ENCODE measurements at regions not wholly inside any gene's neighbourhood (a gene's known extent, or its start where the extent isn't known, plus 50 kb on each side); places are given as distances from the start of the nearest gene placed in this dataset.

- no peaks in the 10 kb centered on the region for H3K27me3 ChIP-seq (ENCODE audit: control insufficient read depth, insufficient read depth, low read length)
- TF ChIP-seq, protein P1, sequence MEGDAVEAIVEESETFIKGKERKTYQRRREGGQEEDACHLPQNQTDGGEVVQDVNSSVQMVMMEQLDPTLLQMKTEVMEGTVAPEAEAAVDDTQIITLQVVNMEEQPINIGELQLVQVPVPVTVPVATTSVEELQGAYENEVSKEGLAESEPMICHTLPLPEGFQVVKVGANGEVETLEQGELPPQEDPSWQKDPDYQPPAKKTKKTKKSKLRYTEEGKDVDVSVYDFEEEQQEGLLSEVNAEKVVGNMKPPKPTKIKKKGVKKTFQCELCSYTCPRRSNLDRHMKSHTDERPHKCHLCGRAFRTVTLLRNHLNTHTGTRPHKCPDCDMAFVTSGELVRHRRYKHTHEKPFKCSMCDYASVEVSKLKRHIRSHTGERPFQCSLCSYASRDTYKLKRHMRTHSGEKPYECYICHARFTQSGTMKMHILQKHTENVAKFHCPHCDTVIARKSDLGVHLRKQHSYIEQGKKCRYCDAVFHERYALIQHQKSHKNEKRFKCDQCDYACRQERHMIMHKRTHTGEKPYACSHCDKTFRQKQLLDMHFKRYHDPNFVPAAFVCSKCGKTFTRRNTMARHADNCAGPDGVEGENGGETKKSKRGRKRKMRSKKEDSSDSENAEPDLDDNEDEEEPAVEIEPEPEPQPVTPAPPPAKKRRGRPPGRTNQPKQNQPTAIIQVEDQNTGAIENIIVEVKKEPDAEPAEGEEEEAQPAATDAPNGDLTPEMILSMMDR (IDR thresholded peaks at IDR 0.05; ENCODE audit: insufficient read depth, low read depth, low read length), result no peak
- DNase-seq (ENCODE audit: low read depth), result no peak
- POLR2A ChIA-PET, result no interaction called here
- CTCF ChIA-PET, result no interaction called here
- no peaks in the 10 kb centered on the region for H3K36me3 ChIP-seq (ENCODE audit: control insufficient read depth, insufficient read depth, low read length)
- no peak overlapping the region for H3K4me3 ChIP-seq (ENCODE audit: low read depth, low read length)
These were observed 93.8 kb upstream of the SLC4A7 start for GRCh38 chr3:27578032-27578431.

- TF ChIP-seq, protein P1 (IDR thresholded peaks at IDR 0.05; ENCODE audit: insufficient read depth, low read depth, low read length), result no peak
- no peak overlapping the region for H3K4me3 ChIP-seq (ENCODE audit: low read depth, low read length)
- ChIA-PET POLR2A (no interaction called here), CTCF (no interaction called here)
- no peaks in the 10 kb centered on the region for H3K36me3 ChIP-seq (ENCODE audit: control insufficient read depth, insufficient read depth, low read length)
- no peak for DNase-seq (ENCODE audit: low read depth)
- H3K27me3 ChIP-seq (ENCODE audit: control insufficient read depth, insufficient read depth, low read length), result no peaks in the 10 kb centered on the region
These were observed 93.3 kb upstream of the SLC4A7 start for GRCh38 chr3:27577504-27577903.

- Histone ChIP-seq H3K36me3 (ENCODE audit: control insufficient read depth, insufficient read depth, low read length) (no peaks in the 10 kb centered on the region), H3K4me3 (ENCODE audit: low read depth, low read length) (no peak overlapping the region), H3K27me3 (ENCODE audit: control insufficient read depth, insufficient read depth, low read length) (no peaks in the 10 kb centered on the region)
- CTCF ChIA-PET, result interaction anchor here (1.1 kb wide), 1 partner anchor 8 kb away, joined by 3 read pairs; no protein-coding TSS in a partner anchor
- TF ChIP-seq, protein P1 (IDR thresholded peaks at IDR 0.05; ENCODE audit: insufficient read depth, low read depth, low read length), result no peak
- DNase-seq (ENCODE audit: low read depth), result no peak
- POLR2A ChIA-PET, result no interaction called here
These were observed 92.0 kb upstream of the SLC4A7 start for GRCh38 chr3:27576171-27576570.

DNA sequence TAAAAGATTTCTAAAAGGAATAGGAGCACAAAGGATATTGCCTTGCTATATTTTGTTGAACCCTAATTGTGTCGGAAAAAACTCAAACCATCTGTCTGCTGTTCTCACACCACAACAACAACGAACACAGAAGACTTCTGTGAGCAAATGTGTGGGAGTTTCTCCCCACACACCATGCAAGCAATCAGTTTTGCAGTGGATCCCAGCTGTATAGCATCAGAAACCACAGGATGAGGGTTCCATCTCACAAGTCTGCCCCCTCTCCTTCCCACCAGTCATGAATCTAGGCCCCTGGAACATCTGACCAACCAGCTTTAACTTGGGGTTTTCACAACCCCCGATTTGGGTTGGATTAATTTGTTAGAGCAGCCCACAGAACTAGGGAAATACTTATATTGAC is 91.3 kb upstream of the SLC4A7 start:
- no peaks in the 10 kb centered on the region for H3K27me3 ChIP-seq (ENCODE audit: control insufficient read depth, insufficient read depth, low read length)
- H3K4me3 ChIP-seq (ENCODE audit: low read depth, low read length), result no peak overlapping the region
- TF ChIP-seq, protein P1 (IDR thresholded peaks at IDR 0.05; ENCODE audit: insufficient read depth, low read depth, low read length), result no peak
- ChIA-PET CTCF (interaction anchor here (1.1 kb wide), 1 partner anchor 9 kb away, joined by 3 read pairs; no protein-coding TSS in a partner anchor), POLR2A (interaction anchor here (0.7 kb wide), 1 partner anchor 11 kb away, joined by 4 read pairs; no protein-coding TSS in a partner anchor)
- no peak for DNase-seq (ENCODE audit: low read depth)
- no peaks in the 10 kb centered on the region for H3K36me3 ChIP-seq (ENCODE audit: control insufficient read depth, insufficient read depth, low read length)

GRCh38 chr3:27574438-27574795 is 90.2 kb upstream of the SLC4A7 start:
- ChIA-PET CTCF (interaction anchor here (1.0 kb wide), 1 partner anchor 84 kb away, joined by 3 read pairs; no protein-coding TSS in a partner anchor), POLR2A (no interaction called here)
- TF ChIP-seq, protein P1 (IDR thresholded peaks at IDR 0.05; ENCODE audit: insufficient read depth, low read depth, low read length), result no peak
- Histone ChIP-seq H3K36me3 (ENCODE audit: control insufficient read depth, insufficient read depth, low read length) (no peaks in the 10 kb centered on the region), H3K4me3 (ENCODE audit: low read depth, low read length) (no peak overlapping the region), H3K27me3 (ENCODE audit: control insufficient read depth, insufficient read depth, low read length) (no peaks in the 10 kb centered on the region)
- no peak for DNase-seq (ENCODE audit: low read depth)
